ENCODE measurements at regions not wholly inside any gene's neighbourhood (a gene's known extent, or its start where the extent isn't known, plus 50 kb on each side); places are given as distances from the start of the nearest gene placed in this dataset.

- in situ Hi-C loops (cut with MboI; ENCODE audit: low sequenced_read_pairs, unreplicated experiment) = no loop called here
- TF ChIP-seq, protein P1, sequence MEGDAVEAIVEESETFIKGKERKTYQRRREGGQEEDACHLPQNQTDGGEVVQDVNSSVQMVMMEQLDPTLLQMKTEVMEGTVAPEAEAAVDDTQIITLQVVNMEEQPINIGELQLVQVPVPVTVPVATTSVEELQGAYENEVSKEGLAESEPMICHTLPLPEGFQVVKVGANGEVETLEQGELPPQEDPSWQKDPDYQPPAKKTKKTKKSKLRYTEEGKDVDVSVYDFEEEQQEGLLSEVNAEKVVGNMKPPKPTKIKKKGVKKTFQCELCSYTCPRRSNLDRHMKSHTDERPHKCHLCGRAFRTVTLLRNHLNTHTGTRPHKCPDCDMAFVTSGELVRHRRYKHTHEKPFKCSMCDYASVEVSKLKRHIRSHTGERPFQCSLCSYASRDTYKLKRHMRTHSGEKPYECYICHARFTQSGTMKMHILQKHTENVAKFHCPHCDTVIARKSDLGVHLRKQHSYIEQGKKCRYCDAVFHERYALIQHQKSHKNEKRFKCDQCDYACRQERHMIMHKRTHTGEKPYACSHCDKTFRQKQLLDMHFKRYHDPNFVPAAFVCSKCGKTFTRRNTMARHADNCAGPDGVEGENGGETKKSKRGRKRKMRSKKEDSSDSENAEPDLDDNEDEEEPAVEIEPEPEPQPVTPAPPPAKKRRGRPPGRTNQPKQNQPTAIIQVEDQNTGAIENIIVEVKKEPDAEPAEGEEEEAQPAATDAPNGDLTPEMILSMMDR (IDR thresholded peaks at IDR 0.05; ENCODE audit: borderline replicate concordance, control extremely low read depth, extremely low read depth, insufficient read depth, missing control alignments) = no peak
- no peak for DNase-seq (ENCODE audit: low spot score)
Observed at GRCh38 chr5:3217771-3218495, 377.7 kb upstream of the IRX1 start.

GRCh38 chr5:3217114-3217513 is 378.5 kb upstream of the IRX1 start:
- TF ChIP-seq, protein P1 (IDR thresholded peaks at IDR 0.05; ENCODE audit: borderline replicate concordance, control extremely low read depth, extremely low read depth, insufficient read depth, missing control alignments) = no peak
- no peak for DNase-seq (ENCODE audit: low spot score)
- in situ Hi-C loops (cut with MboI; ENCODE audit: low sequenced_read_pairs, unreplicated experiment) = no loop called here

DNA sequence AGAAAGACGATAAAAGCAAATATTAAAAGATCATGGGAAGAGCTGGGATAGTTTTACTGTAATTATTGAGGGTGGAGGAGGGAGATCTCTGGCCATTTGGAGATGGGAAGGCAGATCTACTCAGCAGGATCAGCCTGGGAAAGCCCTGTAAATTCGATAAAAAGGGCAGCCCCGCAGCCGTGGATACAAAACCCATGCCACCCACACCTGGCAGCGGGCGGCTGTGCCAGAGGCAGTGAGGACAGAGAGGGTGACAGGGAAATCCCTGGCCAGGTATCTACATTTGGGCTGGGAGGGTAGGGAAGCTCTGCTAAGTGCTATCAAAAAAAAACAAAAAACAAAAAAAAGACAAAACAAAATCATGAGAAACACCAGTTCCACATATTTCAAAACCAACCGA is 379.2 kb upstream of the IRX1 start:
- TF ChIP-seq, protein P1 (IDR thresholded peaks at IDR 0.05; ENCODE audit: borderline replicate concordance, control extremely low read depth, extremely low read depth, insufficient read depth, missing control alignments) = no peak
- in situ Hi-C loops (cut with MboI; ENCODE audit: low sequenced_read_pairs, unreplicated experiment) = no loop called here

GRCh38 chr5:3214838-3215374 is 380.7 kb upstream of the IRX1 start:
- in situ Hi-C loops (cut with MboI; ENCODE audit: low sequenced_read_pairs, unreplicated experiment) = no loop called here
- TF ChIP-seq, protein P1 (IDR thresholded peaks at IDR 0.05; ENCODE audit: borderline replicate concordance, control extremely low read depth, extremely low read depth, insufficient read depth, missing control alignments) = no peak
- no peak for DNase-seq (ENCODE audit: low spot score)

More for the DNA sequence above, 379.2 kb upstream of the IRX1 start:
- no peak for DNase-seq (ENCODE audit: low spot score)

- TF ChIP-seq, protein P1 (IDR thresholded peaks at IDR 0.05; ENCODE audit: borderline replicate concordance, control extremely low read depth, extremely low read depth, insufficient read depth, missing control alignments) = no peak
- no peak for DNase-seq (ENCODE audit: low spot score)
- in situ Hi-C loops (cut with MboI; ENCODE audit: low sequenced_read_pairs, unreplicated experiment) = no loop called here
Observed at GRCh38 chr5:3214396-3214795, 381.2 kb upstream of the IRX1 start.

DNA sequence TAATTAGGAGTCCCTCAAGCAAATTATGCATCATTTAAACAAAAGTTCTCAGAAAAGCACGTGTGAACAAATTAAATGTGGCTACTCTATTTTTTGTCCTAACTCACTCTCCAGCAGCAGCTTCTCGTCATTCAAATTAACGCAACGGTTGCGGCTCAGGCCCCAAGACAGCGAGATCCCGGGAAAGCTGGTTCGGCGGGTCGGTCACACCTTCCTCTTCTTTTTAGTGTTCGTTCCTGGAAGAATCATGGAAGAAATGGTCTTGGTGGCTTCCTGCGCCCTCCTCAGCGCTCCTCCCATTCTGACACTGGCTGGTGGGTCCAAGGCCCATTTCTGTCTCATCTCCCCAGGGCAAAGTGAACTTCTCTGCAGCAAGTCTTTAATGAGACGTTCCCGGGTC is 382.8 kb upstream of the IRX1 start:
- in situ Hi-C loops (cut with MboI; ENCODE audit: low sequenced_read_pairs, unreplicated experiment) = no loop called here
- TF ChIP-seq, protein P1 (IDR thresholded peaks at IDR 0.05; ENCODE audit: borderline replicate concordance, control extremely low read depth, extremely low read depth, insufficient read depth, missing control alignments) = no peak
- no peak for DNase-seq (ENCODE audit: low spot score)
